GM23338 (cell line): ENCODE measurements at regions not wholly inside any gene's neighbourhood (a gene's known extent, or its start where the extent isn't known, plus 50 kb on each side); places are given as distances from the start of the nearest gene placed in this dataset.

Experiments
- ATAC-seq: fragments of 200-7000 bp; cut with Tn5 transposase; 3 replicates; pipeline ENCODE4 v1.9.1; 2020
- DNase-seq: peaks from one replicate; pipeline ENCODE4 v3.0.0-alpha.2; 2015; ENCODE audit warnings: low spot score
- H2AFZ ChIP-seq: fragments of 200-600 bp; sonication (generic); 2 replicates; pipeline ENCODE4 v1.8.0; 2016; ENCODE audit warnings: antibody characterized with exemption, mild to moderate bottlenecking, moderate library complexity
- H3F3A ChIP-seq: fragments of 200-600 bp; sonication (generic); replicated peaks from 2 replicates; pipeline ENCODE4 v1.8.0; 2017; ENCODE audit warnings: antibody characterized with exemption, mixed run types, low read depth
- H3K27ac ChIP-seq: fragments of 200-600 bp; sonication (generic); 2 replicates; pipeline ENCODE4 v1.6.1; 2016; ENCODE audit warnings: low read depth
- H3K27me3 ChIP-seq: fragments of 200-600 bp; sonication (generic); 2 replicates; pipeline ENCODE4 v1.8.0; 2016; ENCODE audit warnings: mild to moderate bottlenecking, mixed run types, moderate library complexity; ENCODE audit not compliant: insufficient read depth
- H3K36me3 ChIP-seq: fragments of 200-600 bp; sonication (generic); 2 replicates; pipeline ENCODE4 v1.8.0; 2016; ENCODE audit warnings: mild to moderate bottlenecking; ENCODE audit not compliant: insufficient read depth
- H3K4me1 ChIP-seq: fragments of 200-600 bp; sonication (generic); 2 replicates; pipeline ENCODE4 v1.8.0; 2016; ENCODE audit warnings: mild to moderate bottlenecking, moderate library complexity; ENCODE audit not compliant: insufficient read depth
- H3K4me2 ChIP-seq: fragments of 200-600 bp; sonication (generic); 2 replicates; pipeline ENCODE4 v1.7.1; 2017; ENCODE audit warnings: mixed run types
- H3K4me3 ChIP-seq: fragments of 200-600 bp; sonication (generic); 2 replicates; pipeline ENCODE4 v1.6.1; 2016; ENCODE audit warnings: mixed run types
- H3K79me2 ChIP-seq: fragments of 200-600 bp; sonication (generic); replicated peaks from 2 replicates; pipeline ENCODE4 v1.8.0; 2017; ENCODE audit warnings: mild to moderate bottlenecking; ENCODE audit not compliant: insufficient read depth
- H3K9me2 ChIP-seq: fragments of 200-600 bp; sonication (generic); 2 replicates; pipeline ENCODE4 v1.8.0; 2017; ENCODE audit not compliant: insufficient read depth
- H4K20me1 ChIP-seq: fragments of 200-600 bp; sonication (generic); replicated peaks from 2 replicates; pipeline ENCODE4 v1.8.0; 2017; ENCODE audit warnings: mild to moderate bottlenecking; ENCODE audit not compliant: insufficient read depth
- H3K27ac Mint-ChIP-seq: 2 replicates; pipeline ENCODE4 v1.8.0; 2020; ENCODE audit warnings: inconsistent platforms, mild to moderate bottlenecking, moderate library complexity, mixed read lengths
- H3K27me3 Mint-ChIP-seq: 3 replicates; pipeline ENCODE4 v1.8.0; 2022; ENCODE audit warnings: low read depth, mild to moderate bottlenecking, moderate library complexity, mixed read lengths, inconsistent platforms; ENCODE audit not compliant: insufficient read depth, poor library complexity
- H3K36me3 Mint-ChIP-seq: 3 replicates; pipeline ENCODE4 v1.8.0; 2021; ENCODE audit warnings: low read depth, mild to moderate bottlenecking, inconsistent platforms, moderate library complexity, mixed read lengths
- H3K4me1 Mint-ChIP-seq: 3 replicates; pipeline ENCODE4 v1.8.0; 2020; ENCODE audit warnings: mild to moderate bottlenecking, inconsistent platforms, mixed read lengths
- H3K4me3 Mint-ChIP-seq: 3 replicates; pipeline ENCODE4 v1.8.0; 2021; ENCODE audit warnings: moderate library complexity, mild to moderate bottlenecking, inconsistent platforms, mixed read lengths
- H3K9me3 Mint-ChIP-seq: 3 replicates; pipeline ENCODE4 v1.8.0; 2020; ENCODE audit warnings: moderate library complexity, mild to moderate bottlenecking, inconsistent platforms, mixed read lengths
- CREB1 ChIP-seq: fragments of 250-450 bp; sonication (Bioruptor Pico); IDR thresholded peaks from 2 replicates; pipeline ENCODE4 v1.5.0; 2020; ENCODE audit warnings: low read depth, mild to moderate bottlenecking, moderate library complexity
- CTCF ChIP-seq, 2 experiments: fragments of 200-600 bp in 1 of 2; sonication (generic) in 1 of 2; conservative IDR thresholded peaks; 2 replicates each; pipeline versions ENCODE4 v1.5.1 to v1.6.1; 2016 to 2017; ENCODE audit warnings: antibody characterized with exemption in 2 of 2, low read depth in 2 of 2, mild to moderate bottlenecking in 2 of 2, moderate library complexity in 1 of 2
- EZH2 ChIP-seq: fragments of 200-600 bp; sonication (generic); IDR thresholded peaks from one replicate; pipeline ENCODE4 v1.8.0; 2017; ENCODE audit warnings: antibody characterized with exemption, mild to moderate bottlenecking, low read depth; ENCODE audit not compliant: unreplicated experiment
- EZH2phosphoT487 ChIP-seq: fragments of 200-600 bp; sonication (generic); IDR thresholded peaks from one replicate; pipeline ENCODE4 v1.8.1; 2018; ENCODE audit warnings: antibody characterized with exemption; ENCODE audit not compliant: unreplicated experiment
- JUNB ChIP-seq: IDR thresholded peaks from one replicate; pipeline ENCODE4 v1.6.1; 2016; ENCODE audit warnings: antibody characterized with exemption; ENCODE audit not compliant: unreplicated experiment
- NANOG ChIP-seq: IDR thresholded peaks from 2 replicates; pipeline ENCODE4 v1.6.1; 2016; ENCODE audit warnings: antibody characterized with exemption, borderline replicate concordance
- POLR2AphosphoS5 ChIP-seq: IDR thresholded peaks from 2 replicates; pipeline ENCODE4 v1.6.1; 2016; ENCODE audit warnings: antibody characterized with exemption, low read depth
- STAT1 ChIP-seq: IDR thresholded peaks from one replicate; pipeline ENCODE4 v1.6.1; 2016; ENCODE audit warnings: antibody characterized with exemption; ENCODE audit not compliant: unreplicated experiment
- ZNF114 ChIP-seq: fragments of 250-450 bp; sonication (Bioruptor Pico); IDR thresholded peaks from 2 replicates; pipeline ENCODE4 v1.5.0; 2020; ENCODE audit warnings: mild to moderate bottlenecking, moderate library complexity
- ZNF331 ChIP-seq: fragments of 250-450 bp; sonication (Bioruptor Pico); IDR thresholded peaks from 2 replicates; pipeline ENCODE4 v1.5.0; 2020; ENCODE audit warnings: low read depth, mild to moderate bottlenecking, moderate library complexity
- TF ChIP-seq, protein P1 (sequence below): IDR thresholded peaks from 2 replicates; pipeline ENCODE4 v1.6.1; 2016; ENCODE audit warnings: antibody characterized with exemption
- TF ChIP-seq, protein P2 (sequence below): IDR thresholded peaks from one replicate; pipeline ENCODE4 v1.6.1; 2018; ENCODE audit warnings: antibody characterized with exemption; ENCODE audit not compliant: unreplicated experiment
- TF ChIP-seq, protein P3 (sequence below): fragments of 250-450 bp; sonication (Bioruptor Pico); IDR thresholded peaks from 2 replicates; pipeline ENCODE4 v1.5.0; 2020; ENCODE audit warnings: mild to moderate bottlenecking, moderate library complexity

DNA sequence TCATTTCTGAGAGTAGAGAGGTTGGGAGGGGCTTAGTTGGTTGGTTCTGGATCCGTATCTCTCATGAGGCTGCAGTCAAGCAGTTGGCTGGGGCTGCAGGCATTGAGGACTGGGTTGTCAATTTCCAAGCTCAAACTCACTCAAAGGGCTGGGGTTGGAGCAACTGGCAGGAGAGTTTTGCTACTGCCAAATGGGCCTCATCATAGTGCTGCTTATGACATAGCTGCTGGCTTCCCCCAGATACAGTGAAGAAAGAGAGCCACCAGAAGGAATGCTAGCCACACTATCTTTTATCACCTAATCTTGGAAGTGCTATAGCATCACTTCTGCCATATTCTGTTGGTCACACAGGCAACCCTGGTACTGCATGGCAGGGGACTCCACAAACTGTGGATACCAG is 363.5 kb upstream of the USP24 start:
- no peak overlapping the region for H3K4me3 Mint-ChIP-seq
- H3K4me2 ChIP-seq, result no peak overlapping the region

More for the DNA sequence above, 363.5 kb upstream of the USP24 start:
- ATAC-seq (no peak), DNase-seq (no peak)
- Histone ChIP-seq H3K79me2 (no peaks in the 10 kb centered on the region), H4K20me1 (no peaks in the 10 kb centered on the region), H3K4me3 (no peak overlapping the region), H3F3A (no peaks in the 10 kb centered on the region), H2AFZ (no peak overlapping the region), H3K4me1 (peaks cover 6% of the 10 kb centered on the region; the same call in 1 of the 2 replicates), H3K9me2 (no peaks in the 10 kb centered on the region), H3K27me3 (no peaks in the 10 kb centered on the region), H3K36me3 (no peaks in the 10 kb centered on the region), H3K27ac (no peak overlapping the region)
- no peaks in the 10 kb centered on the region for H3K9me3 Mint-ChIP-seq
- no peaks in the 10 kb centered on the region for H3K36me3 Mint-ChIP-seq
- no peaks in the 10 kb centered on the region for H3K27me3 Mint-ChIP-seq
- no peak overlapping the region for H3K27ac Mint-ChIP-seq
- TF ChIP-seq CTCF (conservative IDR thresholded peaks at IDR 0.05; ENCODE audit: low read depth in 2 of 2) (no peak), POLR2AphosphoS5 (no peak), EZH2phosphoT487 (no peak), ZNF114 (no peak), STAT1 (no peak), EZH2 (no peak), ZNF331 (CRISPR knock-in tag) (no peak), CREB1 (CRISPR knock-in tag) (no peak), NANOG (no peak), JUNB (no peak)
- TF ChIP-seq, protein P1, sequence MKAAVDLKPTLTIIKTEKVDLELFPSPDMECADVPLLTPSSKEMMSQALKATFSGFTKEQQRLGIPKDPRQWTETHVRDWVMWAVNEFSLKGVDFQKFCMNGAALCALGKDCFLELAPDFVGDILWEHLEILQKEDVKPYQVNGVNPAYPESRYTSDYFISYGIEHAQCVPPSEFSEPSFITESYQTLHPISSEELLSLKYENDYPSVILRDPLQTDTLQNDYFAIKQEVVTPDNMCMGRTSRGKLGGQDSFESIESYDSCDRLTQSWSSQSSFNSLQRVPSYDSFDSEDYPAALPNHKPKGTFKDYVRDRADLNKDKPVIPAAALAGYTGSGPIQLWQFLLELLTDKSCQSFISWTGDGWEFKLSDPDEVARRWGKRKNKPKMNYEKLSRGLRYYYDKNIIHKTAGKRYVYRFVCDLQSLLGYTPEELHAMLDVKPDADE, result no peak
- TF ChIP-seq, protein P2, sequence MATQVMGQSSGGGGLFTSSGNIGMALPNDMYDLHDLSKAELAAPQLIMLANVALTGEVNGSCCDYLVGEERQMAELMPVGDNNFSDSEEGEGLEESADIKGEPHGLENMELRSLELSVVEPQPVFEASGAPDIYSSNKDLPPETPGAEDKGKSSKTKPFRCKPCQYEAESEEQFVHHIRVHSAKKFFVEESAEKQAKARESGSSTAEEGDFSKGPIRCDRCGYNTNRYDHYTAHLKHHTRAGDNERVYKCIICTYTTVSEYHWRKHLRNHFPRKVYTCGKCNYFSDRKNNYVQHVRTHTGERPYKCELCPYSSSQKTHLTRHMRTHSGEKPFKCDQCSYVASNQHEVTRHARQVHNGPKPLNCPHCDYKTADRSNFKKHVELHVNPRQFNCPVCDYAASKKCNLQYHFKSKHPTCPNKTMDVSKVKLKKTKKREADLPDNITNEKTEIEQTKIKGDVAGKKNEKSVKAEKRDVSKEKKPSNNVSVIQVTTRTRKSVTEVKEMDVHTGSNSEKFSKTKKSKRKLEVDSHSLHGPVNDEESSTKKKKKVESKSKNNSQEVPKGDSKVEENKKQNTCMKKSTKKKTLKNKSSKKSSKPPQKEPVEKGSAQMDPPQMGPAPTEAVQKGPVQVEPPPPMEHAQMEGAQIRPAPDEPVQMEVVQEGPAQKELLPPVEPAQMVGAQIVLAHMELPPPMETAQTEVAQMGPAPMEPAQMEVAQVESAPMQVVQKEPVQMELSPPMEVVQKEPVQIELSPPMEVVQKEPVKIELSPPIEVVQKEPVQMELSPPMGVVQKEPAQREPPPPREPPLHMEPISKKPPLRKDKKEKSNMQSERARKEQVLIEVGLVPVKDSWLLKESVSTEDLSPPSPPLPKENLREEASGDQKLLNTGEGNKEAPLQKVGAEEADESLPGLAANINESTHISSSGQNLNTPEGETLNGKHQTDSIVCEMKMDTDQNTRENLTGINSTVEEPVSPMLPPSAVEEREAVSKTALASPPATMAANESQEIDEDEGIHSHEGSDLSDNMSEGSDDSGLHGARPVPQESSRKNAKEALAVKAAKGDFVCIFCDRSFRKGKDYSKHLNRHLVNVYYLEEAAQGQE, result no peak
- TF ChIP-seq, protein P3, sequence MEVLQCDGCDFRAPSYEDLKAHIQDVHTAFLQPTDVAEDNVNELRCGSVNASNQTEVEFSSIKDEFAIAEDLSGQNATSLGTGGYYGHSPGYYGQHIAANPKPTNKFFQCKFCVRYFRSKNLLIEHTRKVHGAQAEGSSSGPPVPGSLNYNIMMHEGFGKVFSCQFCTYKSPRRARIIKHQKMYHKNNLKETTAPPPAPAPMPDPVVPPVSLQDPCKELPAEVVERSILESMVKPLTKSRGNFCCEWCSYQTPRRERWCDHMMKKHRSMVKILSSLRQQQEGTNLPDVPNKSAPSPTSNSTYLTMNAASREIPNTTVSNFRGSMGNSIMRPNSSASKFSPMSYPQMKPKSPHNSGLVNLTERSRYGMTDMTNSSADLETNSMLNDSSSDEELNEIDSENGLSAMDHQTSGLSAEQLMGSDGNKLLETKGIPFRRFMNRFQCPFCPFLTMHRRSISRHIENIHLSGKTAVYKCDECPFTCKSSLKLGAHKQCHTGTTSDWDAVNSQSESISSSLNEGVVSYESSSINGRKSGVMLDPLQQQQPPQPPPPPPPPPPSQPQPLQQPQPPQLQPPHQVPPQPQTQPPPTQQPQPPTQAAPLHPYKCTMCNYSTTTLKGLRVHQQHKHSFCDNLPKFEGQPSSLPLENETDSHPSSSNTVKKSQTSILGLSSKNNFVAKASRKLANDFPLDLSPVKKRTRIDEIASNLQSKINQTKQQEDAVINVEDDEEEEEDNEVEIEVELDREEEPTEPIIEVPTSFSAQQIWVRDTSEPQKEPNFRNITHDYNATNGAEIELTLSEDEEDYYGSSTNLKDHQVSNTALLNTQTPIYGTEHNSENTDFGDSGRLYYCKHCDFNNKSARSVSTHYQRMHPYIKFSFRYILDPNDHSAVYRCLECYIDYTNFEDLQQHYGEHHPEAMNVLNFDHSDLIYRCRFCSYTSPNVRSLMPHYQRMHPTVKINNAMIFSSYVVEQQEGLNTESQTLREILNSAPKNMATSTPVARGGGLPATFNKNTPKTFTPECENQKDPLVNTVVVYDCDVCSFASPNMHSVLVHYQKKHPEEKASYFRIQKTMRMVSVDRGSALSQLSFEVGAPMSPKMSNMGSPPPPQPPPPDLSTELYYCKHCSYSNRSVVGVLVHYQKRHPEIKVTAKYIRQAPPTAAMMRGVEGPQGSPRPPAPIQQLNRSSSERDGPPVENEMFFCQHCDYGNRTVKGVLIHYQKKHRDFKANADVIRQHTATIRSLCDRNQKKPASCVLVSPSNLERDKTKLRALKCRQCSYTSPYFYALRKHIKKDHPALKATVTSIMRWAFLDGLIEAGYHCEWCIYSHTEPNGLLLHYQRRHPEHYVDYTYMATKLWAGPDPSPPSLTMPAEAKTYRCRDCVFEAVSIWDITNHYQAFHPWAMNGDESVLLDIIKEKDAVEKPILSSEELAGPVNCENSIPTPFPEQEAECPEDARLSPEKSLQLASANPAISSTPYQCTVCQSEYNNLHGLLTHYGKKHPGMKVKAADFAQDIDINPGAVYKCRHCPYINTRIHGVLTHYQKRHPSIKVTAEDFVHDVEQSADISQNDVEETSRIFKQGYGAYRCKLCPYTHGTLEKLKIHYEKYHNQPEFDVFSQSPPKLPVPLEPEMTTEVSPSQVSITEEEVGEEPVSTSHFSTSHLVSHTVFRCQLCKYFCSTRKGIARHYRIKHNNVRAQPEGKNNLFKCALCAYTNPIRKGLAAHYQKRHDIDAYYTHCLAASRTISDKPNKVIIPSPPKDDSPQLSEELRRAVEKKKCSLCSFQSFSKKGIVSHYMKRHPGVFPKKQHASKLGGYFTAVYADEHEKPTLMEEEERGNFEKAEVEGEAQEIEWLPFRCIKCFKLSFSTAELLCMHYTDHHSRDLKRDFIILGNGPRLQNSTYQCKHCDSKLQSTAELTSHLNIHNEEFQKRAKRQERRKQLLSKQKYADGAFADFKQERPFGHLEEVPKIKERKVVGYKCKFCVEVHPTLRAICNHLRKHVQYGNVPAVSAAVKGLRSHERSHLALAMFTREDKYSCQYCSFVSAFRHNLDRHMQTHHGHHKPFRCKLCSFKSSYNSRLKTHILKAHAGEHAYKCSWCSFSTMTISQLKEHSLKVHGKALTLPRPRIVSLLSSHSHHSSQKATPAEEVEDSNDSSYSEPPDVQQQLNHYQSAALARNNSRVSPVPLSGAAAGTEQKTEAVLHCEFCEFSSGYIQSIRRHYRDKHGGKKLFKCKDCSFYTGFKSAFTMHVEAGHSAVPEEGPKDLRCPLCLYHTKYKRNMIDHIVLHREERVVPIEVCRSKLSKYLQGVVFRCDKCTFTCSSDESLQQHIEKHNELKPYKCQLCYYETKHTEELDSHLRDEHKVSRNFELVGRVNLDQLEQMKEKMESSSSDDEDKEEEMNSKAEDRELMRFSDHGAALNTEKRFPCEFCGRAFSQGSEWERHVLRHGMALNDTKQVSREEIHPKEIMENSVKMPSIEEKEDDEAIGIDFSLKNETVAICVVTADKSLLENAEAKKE, result no peak
- peaks cover 5% of the 10 kb centered on the region; the same call in 1 of the 3 replicates for H3K4me1 Mint-ChIP-seq
